MV-4-11 (cell line): ENCODE measurements at regions not wholly inside any gene's neighbourhood (a gene's known extent, or its start where the extent isn't known, plus 50 kb on each side); places are given as distances from the start of the nearest gene placed in this dataset.
"Not testable (repeated sequence)": the region's sequence is repeated elsewhere in the genome, so short reads cannot be mapped to it uniquely, and the experiment has no call there.

Experiments used
- DNase-seq: peaks from one replicate; lab custom pipeline; 2025; lab: John Stamatoyannopoulos, UW

GRCh38 chr1:10911490-10912166 lies 100.8 kb upstream of the TARDBP start:
- DNase-seq = no peak

- no peak for DNase-seq
Measured at GRCh38 chr1:10912441-10912840, 100.0 kb upstream of the TARDBP start.

DNA sequence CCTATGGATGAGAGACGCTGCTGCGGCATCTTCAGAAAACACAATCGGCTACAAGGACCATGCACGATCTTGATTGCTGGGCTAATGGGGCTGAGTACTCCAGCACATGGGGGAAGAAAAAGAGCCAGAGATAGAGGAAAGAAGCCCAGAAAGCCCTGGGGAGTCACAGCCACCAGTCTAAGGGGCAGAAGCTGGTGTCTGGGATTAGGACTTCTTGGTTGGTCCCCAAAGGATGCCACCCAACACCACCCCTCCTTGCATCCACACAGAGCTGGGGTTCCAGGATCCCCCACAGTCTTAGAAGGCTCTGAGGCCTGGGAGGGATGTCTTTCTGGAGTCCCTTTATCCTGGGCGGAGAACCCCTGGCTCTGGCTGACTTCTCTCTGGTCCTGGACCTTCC lies 98.4 kb upstream of the TARDBP start:
- DNase-seq = no peak

GRCh38 chr1:10915594-10915993 lies 96.9 kb upstream of the TARDBP start:
- DNase-seq = no peak

- no peak for DNase-seq
Measured at GRCh38 chr1:10916311-10916710, 96.1 kb upstream of the TARDBP start.

DNA sequence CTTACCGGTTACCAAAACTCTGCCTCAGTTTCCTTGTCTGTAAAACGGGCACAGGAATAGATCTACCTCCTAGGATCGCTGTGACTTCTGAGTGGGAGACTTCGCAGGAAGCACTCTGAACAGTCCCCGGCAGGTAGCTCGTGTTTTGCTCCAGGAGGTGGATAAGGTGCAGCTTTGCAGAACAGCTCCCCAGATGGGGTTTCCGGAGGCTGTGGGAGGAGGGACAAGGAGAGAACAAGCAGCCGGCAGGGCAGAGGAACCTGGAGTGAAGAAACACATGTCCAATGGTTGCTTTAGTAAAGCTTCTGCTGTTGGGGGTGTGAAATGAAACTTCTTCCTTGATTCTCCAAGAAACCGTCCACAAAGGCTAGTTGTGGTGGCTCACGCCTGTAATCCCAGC lies 95.5 kb upstream of the TARDBP start:
- DNase-seq = peak; percentile 42

DNA sequence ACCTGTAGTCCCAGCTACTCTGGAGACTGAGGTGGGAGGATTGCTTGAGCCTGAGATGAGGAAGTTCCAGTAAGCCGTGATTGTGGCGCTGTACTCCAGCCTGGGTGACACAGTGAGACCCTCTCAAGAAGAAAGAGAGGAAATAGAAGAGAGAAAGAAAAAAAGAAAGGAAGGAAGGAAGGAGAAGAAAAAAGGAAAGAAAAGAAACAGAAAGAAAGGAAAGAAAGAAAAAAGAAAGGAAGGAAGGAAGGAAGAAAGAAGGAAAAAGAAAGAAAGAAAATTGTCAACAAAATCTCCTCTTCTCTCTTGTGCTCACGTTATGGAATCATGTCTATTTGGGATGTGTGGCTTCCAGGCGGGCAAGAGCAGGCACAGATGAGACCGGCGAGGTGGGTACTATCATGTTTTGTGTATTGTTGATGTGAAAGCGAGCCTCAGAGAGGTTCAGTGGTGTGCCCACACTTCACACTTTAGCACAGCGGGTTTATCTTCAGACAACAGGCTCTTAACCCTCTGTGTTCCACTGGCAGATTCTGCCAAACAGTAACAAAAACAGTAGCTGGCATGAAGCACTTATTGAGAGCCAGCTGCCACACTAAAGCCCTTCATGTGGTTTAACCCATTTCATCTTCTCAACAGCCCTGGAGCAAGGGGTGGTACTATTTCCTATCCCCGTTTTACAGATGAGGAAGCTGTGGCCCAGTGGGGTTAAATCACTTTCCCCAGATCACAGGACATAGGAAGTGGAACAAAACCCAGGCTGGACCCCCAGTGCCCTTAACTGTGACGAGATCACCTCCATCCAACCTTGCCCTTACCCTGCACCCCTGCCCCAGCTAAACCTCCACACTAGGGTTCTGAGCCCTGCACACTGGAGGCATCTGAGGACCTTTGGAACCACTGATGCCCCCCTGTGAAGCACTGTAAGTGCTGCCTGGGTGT lies 94.7 kb upstream of the TARDBP start:
- DNase-seq = peak; percentile 83

DNA sequence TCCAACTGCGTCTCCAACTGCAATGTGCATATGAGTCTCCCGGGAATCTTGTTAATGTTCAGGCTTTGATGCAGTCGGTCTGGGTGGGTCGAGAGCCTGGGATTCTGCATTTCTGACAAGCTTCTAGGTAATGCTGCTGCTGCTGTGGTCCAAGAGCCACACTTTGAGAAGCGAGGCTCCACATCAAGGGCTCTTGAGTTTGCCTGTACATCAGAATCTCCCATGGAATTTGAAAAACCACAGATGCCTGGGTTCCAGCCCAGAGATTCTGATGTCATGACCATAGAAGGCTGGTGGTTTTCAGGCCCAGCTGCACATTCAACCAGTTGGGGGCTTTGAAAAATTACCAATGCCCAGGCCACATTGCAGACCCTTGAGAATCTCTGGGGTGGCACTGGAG lies 93.9 kb upstream of the TARDBP start:
- DNase-seq = peak; percentile 27

DNA sequence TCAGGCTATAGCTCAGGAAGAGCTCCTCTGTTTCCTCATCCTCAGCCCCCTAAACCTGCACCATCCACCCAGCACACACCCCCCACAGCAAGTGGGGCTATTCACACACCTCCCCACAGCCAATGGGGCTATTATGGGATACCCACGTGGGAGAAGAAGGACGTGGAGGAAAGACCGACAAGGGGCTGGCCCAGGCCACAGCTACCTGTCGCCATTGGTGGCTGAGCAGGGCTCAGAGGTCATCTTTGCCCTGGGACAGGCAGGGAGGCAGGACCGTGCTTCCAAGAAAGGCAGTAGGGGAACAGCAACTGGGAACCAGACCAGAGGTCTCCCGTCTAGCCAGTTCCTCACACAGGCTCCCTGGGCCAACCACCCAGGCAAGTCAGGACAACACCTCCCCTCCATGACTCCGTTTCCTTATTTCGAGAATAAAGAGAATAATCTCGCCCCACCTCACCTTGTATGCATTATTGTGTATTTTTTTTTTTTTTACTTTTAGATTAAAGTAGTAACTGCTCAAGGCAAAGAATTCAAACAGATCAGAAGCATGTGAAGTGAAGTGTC lies 92.3 kb upstream of the TARDBP start:
- no peak for DNase-seq

GRCh38 chr1:10922315-10923060 lies 90.0 kb upstream of the TARDBP start:
- DNase-seq = not testable (repeated sequence)

DNA sequence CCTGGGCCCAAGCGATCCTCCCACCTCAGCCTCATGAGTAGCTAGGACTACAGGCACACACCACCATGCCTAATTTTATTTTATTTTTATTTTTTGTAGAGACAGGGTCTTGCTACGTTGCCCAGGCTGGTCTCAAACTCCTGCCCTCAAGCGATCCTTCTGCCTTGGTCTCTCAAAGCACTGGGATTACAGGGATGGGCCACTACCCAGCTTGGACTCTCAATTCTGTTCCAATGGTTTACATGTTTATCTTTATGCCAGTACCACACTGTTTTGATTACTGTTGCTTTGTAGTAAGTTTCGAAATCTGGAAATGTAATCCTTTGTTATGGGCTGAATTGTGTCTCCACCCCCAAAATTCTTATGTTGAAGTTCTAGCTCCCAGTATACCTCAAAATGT lies 88.4 kb upstream of the TARDBP start:
- DNase-seq = no peak

DNA sequence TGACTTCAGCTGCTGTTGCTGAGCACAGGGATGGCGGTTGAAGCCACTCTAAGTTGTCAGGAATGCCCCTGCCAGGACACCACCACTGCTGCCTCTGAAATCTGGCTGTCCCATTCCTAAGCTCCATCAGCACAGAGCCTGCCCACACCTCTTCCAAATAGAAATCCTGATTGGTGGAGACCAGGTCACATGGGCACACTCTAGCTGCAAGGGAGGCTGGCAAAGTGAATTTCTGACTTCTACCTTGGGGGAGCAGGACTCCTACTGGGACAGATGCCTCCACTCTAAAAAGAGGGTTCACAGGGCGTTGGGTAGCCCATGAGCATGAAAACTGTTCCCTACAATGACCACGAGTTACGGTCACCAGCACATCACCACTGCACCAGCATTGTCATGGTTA lies 83.8 kb upstream of the TARDBP start:
- no peak for DNase-seq

DNA sequence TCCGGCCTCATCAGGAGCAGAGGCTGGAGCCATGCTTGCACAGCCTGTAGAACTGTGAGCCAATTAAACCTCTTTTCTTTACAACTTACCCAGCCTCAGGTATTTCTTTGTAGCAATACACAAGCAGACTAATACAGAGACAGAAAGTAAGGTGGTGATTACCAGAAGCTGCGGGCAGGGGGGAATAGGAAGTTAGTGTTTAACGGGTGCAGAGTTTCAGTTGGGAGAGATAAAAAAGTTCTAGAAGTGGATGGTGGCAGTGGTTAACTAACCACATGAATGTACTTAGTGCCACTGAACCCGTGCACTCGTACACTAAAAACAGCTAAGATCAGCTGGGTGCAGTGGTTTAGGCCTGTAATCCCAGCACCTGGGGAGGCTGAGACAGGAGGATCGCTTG lies 80.4 kb upstream of the TARDBP start:
- DNase-seq = peak; percentile 94

- DNase-seq = no peak
Measured at GRCh38 chr1:10934150-10934818, 78.2 kb upstream of the TARDBP start.

GRCh38 chr1:10935246-10935645 lies 77.2 kb upstream of the TARDBP start:
- no peak for DNase-seq

GRCh38 chr1:10935724-10936123 lies 76.7 kb upstream of the TARDBP start:
- DNase-seq = no peak

- no peak for DNase-seq
Measured at GRCh38 chr1:10936998-10937901, 75.2 kb upstream of the TARDBP start.

GRCh38 chr1:10938741-10939417 lies 73.6 kb upstream of the TARDBP start:
- no peak for DNase-seq

- DNase-seq = peak; percentile 95
Measured at GRCh38 chr1:10939654-10940450, 72.6 kb upstream of the TARDBP start.
